Body of pancreas (tissue), 4 donors: ENCODE measurements at regions not wholly inside any gene's neighbourhood (a gene's known extent, or its start where the extent isn't known, plus 50 kb on each side); places are given as distances from the start of the nearest gene placed in this dataset.

ENCODE experiments used
- CTCF ChIP-seq, 7 experiments: fragments of 450-650 bp in 4 of 7; fragments of 200-600 bp in 3 of 7; sonication (generic) in 3 of 7; IDR thresholded peaks; one replicate each; pipeline ENCODE4 v1.5.1; 2016 to 2019; ENCODE audit warnings: antibody characterized with exemption in 7 of 7
- POLR2A ChIP-seq, 3 donors: fragments of 450-650 bp; IDR thresholded peaks; one replicate each; pipeline ENCODE4 v1.6.1; 2016; ENCODE audit warnings: antibody characterized with exemption in 3 of 3, mild to moderate bottlenecking in 2 of 3

- TF ChIP-seq CTCF (IDR thresholded peaks at IDR 0.05) (no peak), POLR2A (IDR thresholded peaks at IDR 0.05) (no peak)
Measured at GRCh38 chr12:58419196-58419760, 477.9 kb downstream of the ATP23 start.
